Thyroid gland (tissue), 4 donors: ENCODE measurements at regions not wholly inside any gene's neighbourhood (a gene's known extent, or its start where the extent isn't known, plus 50 kb on each side); places are given as distances from the start of the nearest gene placed in this dataset.

ENCODE experiments used
- DNase-seq, 2 donors: peaks; one replicate each; pipeline ENCODE4 v3.0.0-alpha.2; 2019
- H3K27ac ChIP-seq, 3 donors: fragments of 200-600 bp; sonication (generic); 1 replicate in 2 of 3; 2 replicates in 1 of 3; pipeline ENCODE4 v1.5.1; 2016 to 2019; ENCODE audit warnings: mild to moderate bottlenecking in 1 of 3, moderate library complexity in 1 of 3
- H3K27me3 ChIP-seq: fragments of 200-600 bp; sonication (generic); one replicate; pipeline ENCODE4 v1.5.1; 2019
- H3K36me3 ChIP-seq, 2 donors: fragments of 200-600 bp; sonication (generic); one replicate each; pipeline ENCODE4 v1.5.1; 2016 to 2019
- H3K4me1 ChIP-seq, 2 donors: fragments of 200-600 bp; sonication (generic); one replicate each; pipeline ENCODE4 v1.5.1; 2017 to 2019
- H3K4me3 ChIP-seq, 3 donors: fragments of 200-600 bp; sonication (generic); replicated peaks in 1 of 3; 1 replicate in 2 of 3; 2 replicates in 1 of 3; pipeline ENCODE4 v1.5.1; 2016; ENCODE audit warnings: mild to moderate bottlenecking in 1 of 3
- H3K9me3 ChIP-seq: fragments of 200-600 bp; sonication (generic); one replicate; pipeline ENCODE4 v1.5.1; 2017
- POLR2A ChIP-seq, 2 donors: fragments of 450-650 bp; IDR thresholded peaks; one replicate each; pipeline ENCODE4 v1.6.1; 2017; ENCODE audit warnings: antibody characterized with exemption in 2 of 2, mild to moderate bottlenecking in 2 of 2, moderate library complexity in 1 of 2
- WGBS, 2 donors: methylation state at CpG; one replicate each; pipeline ENCODE4 v1.1.5; 2017; 5-methylcytosine and 5-hydroxymethylcytosine counted together
- intact Hi-C: fragments of 100-400 bp; cut with DNase I; formaldehyde crosslinking; loops from one replicate; pipeline ENCODE4 v1.15.1; 2023
- TF ChIP-seq, protein P1 (sequence below), 6 experiments: fragments of 200-600 bp in 3 of 6; fragments of 450-650 bp in 3 of 6; sonication (generic) in 3 of 6; IDR thresholded peaks; one replicate each; pipeline ENCODE4 v1.5.1; 2016 to 2019; ENCODE audit warnings: antibody characterized with exemption in 6 of 6, mild to moderate bottlenecking in 2 of 6, inconsistent platforms in 1 of 6, moderate library complexity in 1 of 6

GRCh38 chr13:21894703-21895699 is 224.1 kb downstream of the FGF9 start:
- TF ChIP-seq, protein P1, sequence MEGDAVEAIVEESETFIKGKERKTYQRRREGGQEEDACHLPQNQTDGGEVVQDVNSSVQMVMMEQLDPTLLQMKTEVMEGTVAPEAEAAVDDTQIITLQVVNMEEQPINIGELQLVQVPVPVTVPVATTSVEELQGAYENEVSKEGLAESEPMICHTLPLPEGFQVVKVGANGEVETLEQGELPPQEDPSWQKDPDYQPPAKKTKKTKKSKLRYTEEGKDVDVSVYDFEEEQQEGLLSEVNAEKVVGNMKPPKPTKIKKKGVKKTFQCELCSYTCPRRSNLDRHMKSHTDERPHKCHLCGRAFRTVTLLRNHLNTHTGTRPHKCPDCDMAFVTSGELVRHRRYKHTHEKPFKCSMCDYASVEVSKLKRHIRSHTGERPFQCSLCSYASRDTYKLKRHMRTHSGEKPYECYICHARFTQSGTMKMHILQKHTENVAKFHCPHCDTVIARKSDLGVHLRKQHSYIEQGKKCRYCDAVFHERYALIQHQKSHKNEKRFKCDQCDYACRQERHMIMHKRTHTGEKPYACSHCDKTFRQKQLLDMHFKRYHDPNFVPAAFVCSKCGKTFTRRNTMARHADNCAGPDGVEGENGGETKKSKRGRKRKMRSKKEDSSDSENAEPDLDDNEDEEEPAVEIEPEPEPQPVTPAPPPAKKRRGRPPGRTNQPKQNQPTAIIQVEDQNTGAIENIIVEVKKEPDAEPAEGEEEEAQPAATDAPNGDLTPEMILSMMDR (IDR thresholded peaks at IDR 0.05) = no peak
- TF ChIP-seq POLR2A (IDR thresholded peaks at IDR 0.05) = no peak
- no peak for DNase-seq
- H3K27ac ChIP-seq = no peak overlapping the region
- intact Hi-C loops = no loop called here
- H3K4me1 ChIP-seq = no peaks in the 10 kb centered on the region
- H3K27me3 ChIP-seq = no peaks in the 10 kb centered on the region
- H3K4me3 ChIP-seq = no peak overlapping the region
- H3K36me3 ChIP-seq = no peaks in the 10 kb centered on the region
- 82 to 85% methylated on average over 22 of the region's 22 CpGs for WGBS, 2 donors
- H3K9me3 ChIP-seq = no peaks in the 10 kb centered on the region

DNA sequence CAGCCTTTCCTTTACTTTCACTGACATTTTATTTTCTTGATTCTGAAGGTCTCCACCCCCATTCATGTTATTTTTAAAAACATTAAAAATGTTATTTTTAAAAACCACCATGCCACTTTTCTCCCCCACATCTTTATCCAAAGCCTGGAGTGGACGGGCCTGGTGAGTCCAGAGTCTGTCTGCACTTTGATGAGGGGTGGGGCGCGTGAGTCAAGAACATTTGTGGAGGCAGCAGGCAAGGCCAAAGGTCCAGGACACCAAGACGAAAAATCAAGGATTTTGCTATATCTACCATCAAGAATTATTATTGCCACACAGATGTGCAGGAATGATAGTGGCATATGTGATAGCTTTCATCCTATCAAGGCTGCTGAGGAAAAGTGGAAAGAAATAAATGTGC is 224.9 kb downstream of the FGF9 start:
- intact Hi-C loops = no loop called here

GRCh38 chr13:21897161-21897560 is 226.3 kb downstream of the FGF9 start:
- Histone ChIP-seq H3K4me1 (no peaks in the 10 kb centered on the region), H3K4me3 (no peak overlapping the region), H3K27ac (no peak overlapping the region), H3K27me3 (no peaks in the 10 kb centered on the region), H3K36me3 (no peaks in the 10 kb centered on the region), H3K9me3 (no peaks in the 10 kb centered on the region)
- WGBS, 2 donors = 62 to 65% methylated on average over 6 of the region's 6 CpGs
- TF ChIP-seq, protein P1 (IDR thresholded peaks at IDR 0.05) = no peak
- TF ChIP-seq POLR2A (IDR thresholded peaks at IDR 0.05) = no peak
- intact Hi-C loops = no loop called here
- DNase-seq = no peak

More for the DNA sequence above, 224.9 kb downstream of the FGF9 start:
- DNase-seq = no peak
- Histone ChIP-seq H3K36me3 (no peaks in the 10 kb centered on the region), H3K9me3 (no peaks in the 10 kb centered on the region), H3K27ac (no peak overlapping the region), H3K27me3 (no peaks in the 10 kb centered on the region), H3K4me1 (no peaks in the 10 kb centered on the region), H3K4me3 (no peak overlapping the region)
- TF ChIP-seq, protein P1 (IDR thresholded peaks at IDR 0.05) = no peak
- TF ChIP-seq POLR2A (IDR thresholded peaks at IDR 0.05) = no peak
- 87 to 90% methylated on average over 4 of the region's 4 CpGs for WGBS, 2 donors

- no peak for TF ChIP-seq POLR2A (IDR thresholded peaks at IDR 0.05)
- TF ChIP-seq, protein P1 (IDR thresholded peaks at IDR 0.05) = no peak
- no peaks in the 10 kb centered on the region for H3K36me3 ChIP-seq
- DNase-seq = no peak
- H3K9me3 ChIP-seq = no peaks in the 10 kb centered on the region
- no peak overlapping the region for H3K27ac ChIP-seq
- intact Hi-C loops = no loop called here
- H3K4me3 ChIP-seq = no peak overlapping the region
- WGBS, 2 donors = 50 to 59% methylated on average over 4 of the region's 4 CpGs
- no peaks in the 10 kb centered on the region for H3K27me3 ChIP-seq
- no peaks in the 10 kb centered on the region for H3K4me1 ChIP-seq
These were observed 227.6 kb downstream of the FGF9 start for GRCh38 chr13:21898459-21898858.

DNA sequence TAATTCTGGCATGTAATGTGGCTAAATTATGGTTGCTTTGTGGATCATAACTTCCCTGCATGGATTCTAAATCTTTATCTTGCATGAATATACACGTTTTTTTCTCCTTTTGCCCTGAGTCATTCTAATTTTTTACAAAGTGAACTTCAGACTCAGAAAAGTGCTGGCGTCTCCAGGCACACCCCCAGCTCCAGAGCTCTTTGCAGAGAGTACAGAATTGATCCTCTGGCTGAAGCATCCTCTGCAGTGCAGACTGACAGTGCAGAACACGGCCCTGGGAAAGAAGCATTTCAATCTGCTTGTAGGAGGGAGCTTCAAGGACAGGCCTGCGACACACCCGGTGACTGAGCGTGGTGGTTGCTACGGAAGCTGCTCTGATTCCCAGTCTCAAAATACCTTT is 228.1 kb downstream of the FGF9 start:
- no peaks in the 10 kb centered on the region for H3K4me1 ChIP-seq
- H3K27me3 ChIP-seq = no peaks in the 10 kb centered on the region
- H3K9me3 ChIP-seq = no peaks in the 10 kb centered on the region
- no peak overlapping the region for H3K27ac ChIP-seq
- no peak for TF ChIP-seq POLR2A (IDR thresholded peaks at IDR 0.05)
- 76 to 79% methylated on average over 7 of the region's 7 CpGs for WGBS, 2 donors
- DNase-seq = no peak
- H3K36me3 ChIP-seq = no peaks in the 10 kb centered on the region
- intact Hi-C loops = no loop called here
- H3K4me3 ChIP-seq = no peak overlapping the region
